Chondrocyte (in vitro differentiated cells): ENCODE measurements at regions not wholly inside any gene's neighbourhood (a gene's known extent, or its start where the extent isn't known, plus 50 kb on each side); places are given as distances from the start of the nearest gene placed in this dataset.

Source experiments
- DNase-seq: peaks from one replicate; pipeline ENCODE4 v3.0.0; 2021; ENCODE audit warnings: mixed read lengths, low spot score
- H3K27ac Mint-ChIP-seq: one replicate; pipeline ENCODE4 v1.8.0; 2021; ENCODE audit warnings: mild to moderate bottlenecking, moderate library complexity, mixed read lengths; ENCODE audit not compliant: unreplicated experiment
- H3K27me3 Mint-ChIP-seq: 2 replicates; pipeline ENCODE4 v1.8.0; 2021; ENCODE audit warnings: low read depth, mixed read lengths
- H3K36me3 Mint-ChIP-seq: 2 replicates; pipeline ENCODE4 v1.8.0; 2021; ENCODE audit warnings: low read depth, mixed read lengths
- H3K4me1 Mint-ChIP-seq: 2 replicates; pipeline ENCODE4 v1.8.0; 2021; ENCODE audit warnings: low read depth, mild to moderate bottlenecking, mixed read lengths
- H3K4me3 Mint-ChIP-seq: one replicate; pipeline ENCODE4 v1.8.0; 2021; ENCODE audit warnings: mild to moderate bottlenecking, moderate library complexity, mixed read lengths; ENCODE audit not compliant: unreplicated experiment
- H3K9me3 Mint-ChIP-seq: 2 replicates; pipeline ENCODE4 v1.8.0; 2021; ENCODE audit warnings: low read depth, mixed read lengths
- TF ChIP-seq, protein P1 (sequence below): fragments of 200-600 bp; sonication (generic); IDR thresholded peaks from 2 replicates; pipeline ENCODE4 v1.5.0; 2021; ENCODE audit warnings: antibody characterized with exemption, mild to moderate bottlenecking, moderate library complexity

GRCh38 chr2:162934191-162934590 lies 95.6 kb upstream of the KCNH7 start:
- Mint-ChIP-seq H3K4me1 (no peaks in the 10 kb centered on the region), H3K27ac (no peak overlapping the region), H3K9me3 (peaks cover 12% of the 10 kb centered on the region), H3K4me3 (no peak overlapping the region), H3K27me3 (no peaks in the 10 kb centered on the region), H3K36me3 (no peaks in the 10 kb centered on the region)
- TF ChIP-seq, protein P1, sequence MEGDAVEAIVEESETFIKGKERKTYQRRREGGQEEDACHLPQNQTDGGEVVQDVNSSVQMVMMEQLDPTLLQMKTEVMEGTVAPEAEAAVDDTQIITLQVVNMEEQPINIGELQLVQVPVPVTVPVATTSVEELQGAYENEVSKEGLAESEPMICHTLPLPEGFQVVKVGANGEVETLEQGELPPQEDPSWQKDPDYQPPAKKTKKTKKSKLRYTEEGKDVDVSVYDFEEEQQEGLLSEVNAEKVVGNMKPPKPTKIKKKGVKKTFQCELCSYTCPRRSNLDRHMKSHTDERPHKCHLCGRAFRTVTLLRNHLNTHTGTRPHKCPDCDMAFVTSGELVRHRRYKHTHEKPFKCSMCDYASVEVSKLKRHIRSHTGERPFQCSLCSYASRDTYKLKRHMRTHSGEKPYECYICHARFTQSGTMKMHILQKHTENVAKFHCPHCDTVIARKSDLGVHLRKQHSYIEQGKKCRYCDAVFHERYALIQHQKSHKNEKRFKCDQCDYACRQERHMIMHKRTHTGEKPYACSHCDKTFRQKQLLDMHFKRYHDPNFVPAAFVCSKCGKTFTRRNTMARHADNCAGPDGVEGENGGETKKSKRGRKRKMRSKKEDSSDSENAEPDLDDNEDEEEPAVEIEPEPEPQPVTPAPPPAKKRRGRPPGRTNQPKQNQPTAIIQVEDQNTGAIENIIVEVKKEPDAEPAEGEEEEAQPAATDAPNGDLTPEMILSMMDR, result no peak
- DNase-seq, result no peak

DNA sequence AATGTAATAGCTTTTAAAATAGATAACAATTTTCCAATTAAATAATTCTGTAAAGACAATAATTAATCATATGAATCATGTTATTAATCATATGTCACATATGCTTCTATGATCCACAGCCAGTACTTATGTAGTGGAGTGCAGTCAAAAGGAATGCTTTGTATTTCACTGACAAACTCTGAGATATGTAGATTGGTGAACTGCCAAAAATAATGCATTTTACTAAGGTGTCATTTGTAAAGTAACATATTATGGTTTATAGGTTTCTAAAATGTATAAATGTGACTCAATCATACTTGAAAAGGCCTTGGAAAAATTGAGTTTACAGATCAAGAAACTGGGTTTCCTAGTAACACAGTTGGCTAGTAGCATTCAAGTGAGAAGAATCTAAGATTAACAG lies 93.8 kb upstream of the KCNH7 start:
- no peak overlapping the region for H3K27ac Mint-ChIP-seq

GRCh38 chr2:162929571-162929970 lies 91.0 kb upstream of the KCNH7 start:
- H3K9me3 Mint-ChIP-seq, result peaks cover under 1% of the 10 kb centered on the region
- no peaks in the 10 kb centered on the region for H3K27me3 Mint-ChIP-seq
- H3K4me3 Mint-ChIP-seq, result no peak overlapping the region
- peaks cover 14% of the 10 kb centered on the region for H3K4me1 Mint-ChIP-seq
- no peak for DNase-seq
- H3K36me3 Mint-ChIP-seq, result no peaks in the 10 kb centered on the region
- TF ChIP-seq, protein P1, result no peak
- H3K27ac Mint-ChIP-seq, result no peak overlapping the region

More for the DNA sequence above, 93.8 kb upstream of the KCNH7 start:
- peaks cover 12% of the 10 kb centered on the region for H3K9me3 Mint-ChIP-seq
- TF ChIP-seq, protein P1, result no peak
- H3K4me1 Mint-ChIP-seq, result no peaks in the 10 kb centered on the region
- H3K36me3 Mint-ChIP-seq, result no peaks in the 10 kb centered on the region
- no peak overlapping the region for H3K4me3 Mint-ChIP-seq
- no peaks in the 10 kb centered on the region for H3K27me3 Mint-ChIP-seq
- no peak for DNase-seq

GRCh38 chr2:162928356-162928755 lies 89.8 kb upstream of the KCNH7 start:
- H3K27ac Mint-ChIP-seq, result no peak overlapping the region

DNA sequence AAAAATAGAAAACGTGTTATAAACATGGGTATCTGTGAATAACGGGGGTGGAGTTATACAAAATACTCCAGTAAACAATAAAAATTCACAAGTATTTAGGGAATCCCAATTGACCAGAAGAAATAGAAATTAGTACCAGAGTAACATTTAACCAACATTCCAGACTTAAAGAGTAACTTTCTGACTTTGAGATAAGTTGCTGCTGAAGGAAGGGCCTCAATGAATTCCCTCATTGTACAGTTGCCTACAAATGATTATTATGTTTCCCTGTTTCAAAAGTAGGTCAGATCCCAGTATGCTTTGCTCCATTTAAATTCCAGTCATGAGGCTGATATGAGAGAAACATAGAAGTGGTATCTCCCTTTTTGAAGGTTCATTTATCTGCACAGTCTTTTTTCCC lies 88.3 kb upstream of the KCNH7 start:
- TF ChIP-seq, protein P1, result no peak
- peak overlapping the region; percentile 63 for H3K27ac Mint-ChIP-seq
- peaks cover 1% of the 10 kb centered on the region for H3K27me3 Mint-ChIP-seq
- H3K4me1 Mint-ChIP-seq, result peaks cover 14% of the 10 kb centered on the region
- no peak overlapping the region for H3K4me3 Mint-ChIP-seq
- H3K9me3 Mint-ChIP-seq, result no peaks in the 10 kb centered on the region
- H3K36me3 Mint-ChIP-seq, result no peaks in the 10 kb centered on the region
- no peak for DNase-seq

More at GRCh38 chr2:162928356-162928755, 89.8 kb upstream of the KCNH7 start:
- H3K27me3 Mint-ChIP-seq, result no peaks in the 10 kb centered on the region
- H3K4me1 Mint-ChIP-seq, result peaks cover 14% of the 10 kb centered on the region
- TF ChIP-seq, protein P1, result no peak
- H3K4me3 Mint-ChIP-seq, result no peak overlapping the region
- no peaks in the 10 kb centered on the region for H3K9me3 Mint-ChIP-seq
- no peak for DNase-seq
- H3K36me3 Mint-ChIP-seq, result no peaks in the 10 kb centered on the region
